Kasumi-1 (cell line): ENCODE measurements at regions not wholly inside any gene's neighbourhood (a gene's known extent, or its start where the extent isn't known, plus 50 kb on each side); places are given as distances from the start of the nearest gene placed in this dataset.

ENCODE experiments used
- DNase-seq, 2 experiments: peaks; one replicate each; lab custom pipeline; 2025; lab: John Stamatoyannopoulos, UW

DNA sequence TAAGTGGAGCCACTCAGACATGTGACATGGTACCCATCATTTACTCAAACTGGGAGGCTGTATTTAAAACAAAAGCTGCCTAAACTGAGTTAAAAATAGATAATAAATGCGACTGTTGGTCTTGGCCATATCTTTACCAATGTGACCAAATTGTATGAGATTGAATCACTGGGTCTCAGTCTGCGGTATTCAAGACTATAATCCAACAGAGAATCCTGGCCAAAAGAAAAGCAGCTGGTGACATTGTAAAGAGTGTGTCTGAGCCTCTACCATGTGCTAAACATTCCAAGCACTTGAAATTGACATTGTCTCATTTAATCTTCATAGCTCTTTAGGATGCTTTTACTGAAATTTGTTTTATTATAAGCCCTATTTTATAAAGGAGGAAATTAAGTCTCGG is 282.6 kb downstream of the ZNF608 start:
- no peak for DNase-seq

DNA sequence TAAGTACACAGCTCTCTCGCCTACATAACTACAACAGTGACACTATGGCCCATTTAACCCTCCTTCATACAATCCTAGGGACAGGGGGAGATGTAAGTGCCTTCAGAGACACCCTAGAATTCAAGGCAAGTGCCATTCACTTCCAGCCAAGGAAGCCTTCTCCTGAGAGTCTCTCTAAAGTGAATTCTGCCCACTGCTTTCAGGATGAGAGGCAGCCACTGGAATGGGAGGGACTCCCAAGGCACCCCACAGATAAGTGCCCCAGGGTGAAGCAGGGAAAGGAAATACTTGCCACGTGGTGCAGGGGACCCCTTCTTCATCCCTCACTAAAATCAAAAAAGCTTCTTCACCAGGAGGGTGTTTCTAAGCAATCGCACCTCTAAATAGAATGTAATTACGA is 283.7 kb downstream of the ZNF608 start:
- no peak for DNase-seq

DNA sequence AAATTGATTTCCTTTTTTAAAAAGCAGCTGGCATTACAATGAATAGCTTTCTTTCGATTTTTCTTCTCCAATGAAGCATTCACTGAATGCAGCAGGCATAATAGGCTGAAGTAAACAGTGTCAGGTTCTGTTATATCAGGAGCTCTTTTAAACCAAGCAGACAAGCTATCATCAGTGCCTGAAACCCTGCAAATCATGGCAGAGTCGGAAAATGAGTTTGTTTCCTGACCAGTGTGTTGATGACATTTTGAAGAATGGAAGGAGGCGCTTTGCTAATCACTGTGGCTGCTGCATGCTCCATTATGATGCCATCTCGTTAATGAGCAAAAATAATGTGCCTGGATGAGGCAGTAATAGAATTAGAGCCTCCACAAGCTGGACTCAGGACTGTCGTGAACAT is 284.5 kb downstream of the ZNF608 start:
- DNase-seq, result no peak

DNA sequence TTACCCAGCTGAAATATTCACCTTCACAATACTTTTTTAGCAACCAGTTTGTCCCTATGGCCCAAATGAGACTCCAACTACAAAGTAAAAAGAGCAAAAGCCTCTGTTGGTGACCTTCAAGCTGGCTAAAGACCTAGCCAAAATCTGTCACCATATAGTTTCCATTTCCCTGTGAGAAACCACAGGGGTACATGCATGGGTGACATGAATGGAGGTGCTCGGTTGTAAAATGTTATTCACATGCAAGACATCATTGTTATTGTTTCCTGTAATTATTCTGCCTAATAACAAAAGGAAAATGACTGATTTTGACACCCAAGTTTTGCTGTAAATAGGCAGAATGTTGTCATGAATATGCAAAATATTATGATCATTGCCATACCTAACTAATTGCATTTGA is 285.3 kb downstream of the ZNF608 start:
- no peak for DNase-seq

DNA sequence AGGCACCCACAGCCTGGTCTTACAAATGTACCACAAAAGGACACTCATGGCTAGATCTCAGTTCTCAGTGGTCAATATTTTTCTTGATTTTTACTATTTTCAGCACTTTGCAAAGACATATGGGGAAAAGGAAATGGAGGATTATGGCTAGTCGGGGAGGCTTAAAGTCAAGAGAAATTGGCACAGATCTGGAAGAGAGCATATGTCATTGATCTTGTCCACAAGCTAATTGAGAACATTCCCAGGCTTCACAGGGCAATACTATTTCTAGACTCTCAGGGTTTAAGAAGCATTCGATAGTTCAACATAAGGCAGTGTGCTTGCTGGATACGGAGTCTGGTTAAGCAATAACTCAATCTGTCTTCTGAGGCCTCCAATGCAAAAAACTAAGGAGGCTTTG is 285.8 kb downstream of the ZNF608 start:
- DNase-seq, result no peak

DNA sequence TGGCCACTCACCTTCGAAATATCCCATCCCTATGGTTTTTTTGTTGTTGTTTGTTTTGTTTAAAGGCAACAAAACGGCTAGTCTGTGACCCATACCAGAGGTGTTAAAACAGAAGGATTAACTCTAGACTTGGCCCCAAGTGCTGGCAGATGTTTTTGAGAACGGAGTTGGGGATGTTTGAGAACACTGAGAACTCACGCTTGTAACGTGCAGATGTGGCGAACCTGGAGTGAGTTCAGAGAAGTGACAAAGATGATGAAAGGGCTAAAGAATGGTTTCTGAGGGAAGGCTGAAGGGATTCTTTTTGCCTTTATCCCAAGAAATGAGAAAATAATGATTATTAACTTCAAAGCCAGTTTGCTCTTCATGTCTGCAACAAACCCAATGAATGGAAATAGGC is 286.5 kb downstream of the ZNF608 start:
- DNase-seq, result no peak

DNA sequence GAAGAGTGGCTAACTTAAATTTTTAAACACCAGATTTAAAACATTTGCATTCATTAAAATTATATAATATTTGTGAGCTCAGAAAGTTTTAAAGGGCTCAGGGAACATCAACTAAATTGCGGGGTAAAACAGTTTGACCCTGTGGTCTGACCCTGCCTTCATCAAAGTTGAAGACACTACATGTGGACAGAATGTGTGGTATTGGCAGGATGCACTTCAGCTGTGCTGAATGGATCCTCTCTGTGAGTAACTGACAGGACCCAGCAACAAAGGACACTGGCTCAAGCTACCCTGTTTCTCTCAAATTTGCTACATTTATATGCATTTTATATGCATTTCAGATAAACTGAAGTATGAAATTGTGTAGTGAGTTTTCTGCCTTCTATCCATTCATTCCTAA is 288.5 kb downstream of the ZNF608 start:
- peak in 1 of 2 experiments; percentile 15 for DNase-seq

DNA sequence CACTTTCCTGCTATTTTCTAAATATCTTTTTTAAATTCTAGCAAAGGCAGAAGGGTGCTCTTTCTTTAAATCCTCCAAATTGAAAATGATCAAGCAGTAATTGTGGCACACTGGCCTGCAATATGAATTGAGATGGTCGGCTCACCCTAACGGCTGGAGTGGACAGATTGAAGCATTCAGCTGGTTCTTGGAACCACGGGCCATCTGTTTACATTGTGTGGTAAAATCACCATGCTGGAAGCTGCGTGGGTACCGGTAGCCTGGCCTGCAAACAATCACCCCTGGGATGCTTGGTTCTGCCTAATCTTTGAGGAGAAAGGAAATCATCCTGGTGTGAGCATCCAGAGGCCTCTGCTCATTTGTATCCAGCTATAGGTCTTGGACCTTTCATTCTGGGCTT is 289.3 kb downstream of the ZNF608 start:
- no peak for DNase-seq

DNA sequence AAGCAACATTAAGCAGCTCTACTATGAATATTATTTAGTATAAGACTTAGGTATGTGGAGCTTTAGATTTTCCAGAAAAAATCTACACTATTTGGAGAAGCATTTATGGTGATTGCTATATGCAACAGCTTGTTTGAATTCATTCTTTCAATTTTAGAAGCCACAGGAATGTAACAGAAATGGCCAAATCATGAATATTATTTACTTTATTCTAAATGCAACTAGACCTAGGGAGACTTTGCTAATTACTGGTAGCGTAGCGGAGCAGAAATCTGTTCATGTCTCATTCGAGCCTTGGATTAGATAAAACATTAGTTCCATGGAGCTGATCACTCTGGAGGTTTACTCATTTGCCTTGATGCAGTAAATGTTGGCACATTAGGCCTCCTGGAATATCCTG is 290.2 kb downstream of the ZNF608 start:
- DNase-seq, result no peak

DNA sequence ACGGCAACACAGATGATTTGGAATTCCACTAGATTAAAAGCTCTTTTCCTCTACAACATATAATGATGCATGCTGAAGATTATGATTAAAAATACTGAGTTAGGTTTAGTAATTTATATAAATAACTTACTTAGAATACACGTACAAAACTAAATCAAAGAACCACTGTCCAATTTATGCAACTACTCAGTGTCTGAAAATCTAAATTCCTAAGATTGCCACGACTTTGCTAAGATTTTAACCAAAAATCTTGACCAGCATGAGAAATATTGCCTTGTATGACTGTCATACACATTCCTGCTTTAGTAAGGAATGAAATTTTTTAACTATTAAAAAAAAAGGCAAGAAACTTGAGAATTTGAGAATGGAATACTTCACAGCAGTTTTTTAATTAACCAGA is 292.4 kb downstream of the ZNF608 start:
- DNase-seq, result no peak

DNA sequence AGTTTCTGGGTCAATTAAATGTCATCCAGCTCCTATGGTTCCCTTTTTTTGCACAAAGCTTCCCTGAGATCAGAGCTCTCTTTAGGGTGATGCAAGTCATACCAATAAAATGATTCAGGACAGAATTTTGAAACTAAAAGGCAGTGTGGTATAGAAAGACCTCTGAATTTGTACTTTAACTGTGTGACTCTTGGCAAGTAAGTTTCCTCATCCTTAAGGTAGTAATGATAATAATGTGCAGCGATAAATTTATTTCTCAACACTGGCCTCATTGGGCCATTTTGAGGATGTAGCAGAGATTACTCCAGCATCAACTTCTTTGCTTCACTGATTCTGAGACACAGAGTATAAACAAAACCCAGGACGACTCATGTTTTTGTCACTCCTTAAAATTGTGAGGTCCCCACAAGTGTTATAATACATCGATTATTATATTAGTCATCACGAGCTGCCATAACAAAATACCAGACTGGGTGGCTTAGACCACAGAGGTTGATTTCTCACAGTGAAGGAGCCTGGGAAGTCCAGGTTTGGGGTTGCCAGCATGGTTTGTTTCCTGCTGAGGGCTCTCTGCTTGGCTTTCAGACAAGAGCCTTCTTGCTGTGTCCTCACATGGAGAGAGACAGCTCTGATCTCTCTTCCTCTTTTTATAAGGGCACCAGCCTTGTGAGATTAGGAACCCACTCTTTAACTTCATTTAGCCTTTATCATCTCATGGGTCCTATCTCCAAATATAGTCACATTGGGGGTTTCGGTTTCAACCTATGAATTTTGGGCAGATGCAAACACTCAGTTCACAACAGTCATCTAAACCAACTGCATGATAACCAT is 293.0 kb downstream of the ZNF608 start:
- DNase-seq, result peak; percentile 52 to 59

DNA sequence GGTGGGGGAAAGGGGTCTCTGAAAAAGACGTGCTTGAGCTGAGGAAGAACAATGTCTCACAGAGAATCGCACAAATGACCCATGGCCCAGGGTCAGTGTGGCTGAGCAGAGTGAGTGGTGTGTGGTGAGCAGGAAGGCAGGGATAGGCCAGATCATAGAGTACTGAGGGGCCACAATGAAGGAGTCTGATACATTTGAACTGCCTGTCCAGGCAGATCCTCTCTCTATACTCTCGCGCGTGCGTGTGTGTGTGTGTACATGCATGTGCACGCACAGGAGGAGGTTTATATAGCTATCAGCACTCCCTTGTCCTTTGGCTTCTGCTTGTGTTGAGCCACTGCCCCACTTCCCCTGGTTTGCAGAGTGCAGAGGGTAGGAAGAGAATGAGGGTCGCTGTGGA is 294.0 kb downstream of the ZNF608 start:
- DNase-seq, result no peak

DNA sequence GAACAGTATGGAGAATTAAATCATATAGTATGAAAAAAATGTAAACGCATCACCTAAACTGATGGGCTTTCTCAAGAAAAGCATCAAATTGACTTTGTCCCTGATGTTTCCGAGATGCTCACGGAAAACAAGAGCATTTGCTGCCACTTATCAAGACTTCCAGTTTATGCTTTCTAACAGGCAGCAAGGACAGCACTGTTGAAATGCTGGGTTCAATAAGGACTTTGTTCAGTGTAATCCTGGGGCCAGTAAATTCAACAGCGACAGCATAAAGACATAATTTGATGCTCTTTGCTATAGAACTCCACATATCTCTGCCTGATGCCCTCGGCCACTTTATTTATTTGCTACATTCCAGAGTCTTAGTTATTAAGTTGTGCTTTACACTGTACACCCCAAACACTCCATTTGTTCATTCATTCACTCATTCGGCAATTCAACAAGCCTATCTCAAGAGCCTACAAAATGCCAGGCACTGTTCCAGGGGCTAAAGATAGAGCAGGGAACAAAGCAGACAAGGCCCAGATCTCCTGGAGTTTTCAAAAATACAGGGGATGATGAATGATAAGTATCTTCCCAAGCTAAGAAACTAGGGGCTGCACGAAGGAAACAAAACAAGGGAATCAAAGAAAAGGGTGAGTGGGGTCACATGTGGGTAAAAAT is 294.6 kb downstream of the ZNF608 start:
- no peak for DNase-seq

DNA sequence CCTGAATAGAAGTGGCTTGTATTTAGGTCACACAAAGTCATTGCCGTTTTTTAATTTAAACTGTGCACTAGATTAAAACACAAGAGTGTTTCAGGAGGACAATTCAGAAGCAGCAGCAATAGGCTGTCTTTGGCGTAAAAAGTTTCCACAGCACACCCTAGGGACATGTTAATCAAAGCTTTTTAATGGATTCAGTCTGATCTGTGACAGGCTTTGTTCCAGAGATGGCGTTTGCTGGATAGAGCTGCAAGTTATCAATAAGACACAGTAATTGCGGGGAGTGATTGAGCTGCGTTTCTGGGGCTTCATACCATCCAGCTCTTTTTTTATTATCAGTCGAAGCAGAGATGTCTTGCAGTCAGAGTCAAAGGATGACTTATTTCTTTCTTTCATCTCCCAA is 300.3 kb downstream of the ZNF608 start:
- no peak for DNase-seq

DNA sequence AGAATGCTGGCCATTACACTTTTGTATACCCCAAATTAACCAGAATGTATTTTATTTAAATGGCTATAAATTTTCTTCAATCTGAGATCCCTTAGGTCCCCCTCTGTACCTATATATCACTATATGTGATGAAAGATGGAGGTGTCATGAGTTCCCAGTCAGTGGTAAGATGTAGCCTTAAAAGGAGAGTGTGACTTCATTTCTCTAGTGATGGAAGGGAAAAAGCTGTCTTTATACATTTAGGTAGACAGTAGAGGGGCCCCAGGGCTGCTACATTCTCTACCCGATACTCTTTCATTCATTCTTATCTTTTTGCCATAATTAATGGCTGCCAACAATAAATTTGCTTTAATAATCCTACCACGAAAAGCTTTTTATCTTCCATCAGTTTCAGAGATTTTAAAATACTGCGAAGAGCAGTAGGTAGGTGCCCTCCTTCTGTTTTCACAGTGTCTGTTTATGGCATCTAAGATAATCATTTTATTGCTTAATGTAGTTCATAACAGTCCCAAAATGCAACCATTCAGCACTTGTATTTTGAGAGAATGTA is 301.3 kb downstream of the ZNF608 start:
- DNase-seq, result no peak

DNA sequence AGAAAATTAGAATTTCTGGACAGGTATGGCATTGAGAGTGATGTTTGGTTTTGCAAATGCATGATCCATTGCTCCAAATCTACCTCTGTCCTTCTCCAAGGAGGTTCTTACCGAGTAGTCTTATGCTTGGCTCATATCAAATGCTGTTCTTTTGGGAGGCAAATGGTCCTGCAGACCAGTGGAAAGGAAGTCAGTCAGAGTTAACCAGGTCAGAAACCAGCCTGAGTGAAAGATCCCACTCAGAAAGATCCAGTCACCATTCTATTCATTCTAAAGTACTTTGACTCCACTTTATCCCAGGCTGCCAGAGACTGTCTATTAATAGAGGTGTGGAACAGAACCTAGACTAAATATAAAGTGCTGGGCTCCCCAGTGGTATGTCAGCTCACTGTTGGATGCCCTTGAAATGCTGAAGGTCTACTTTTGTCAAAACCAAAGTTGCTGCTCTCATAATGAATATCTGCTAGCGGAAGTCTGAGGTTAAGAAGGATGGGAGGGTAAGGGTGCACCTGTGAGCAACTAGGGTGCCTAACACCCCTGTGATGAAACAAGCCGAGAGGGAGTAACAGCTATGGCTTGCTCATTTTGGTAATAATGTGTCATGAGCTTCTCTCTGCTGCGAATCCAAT is 302.2 kb downstream of the ZNF608 start:
- DNase-seq, result no peak

DNA sequence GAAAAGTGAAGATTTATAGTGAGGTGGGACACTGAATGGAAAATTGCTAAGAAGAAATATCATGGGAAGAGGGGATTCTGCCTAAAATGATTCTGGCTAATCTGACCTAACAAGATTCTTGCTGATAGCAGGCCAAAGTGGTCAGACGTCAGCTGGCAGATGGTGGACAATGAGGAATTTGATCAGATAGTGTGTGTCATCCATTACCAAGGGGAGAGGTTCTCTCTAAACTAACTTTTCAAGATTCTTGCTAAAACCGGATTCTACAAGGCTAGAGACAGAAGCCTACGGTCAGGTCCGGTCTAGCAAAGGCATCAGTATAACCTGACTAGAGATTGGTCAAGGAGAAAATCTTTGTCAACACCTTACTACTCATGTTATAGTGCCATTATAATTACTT is 306.0 kb downstream of the ZNF608 start:
- DNase-seq, result no peak

DNA sequence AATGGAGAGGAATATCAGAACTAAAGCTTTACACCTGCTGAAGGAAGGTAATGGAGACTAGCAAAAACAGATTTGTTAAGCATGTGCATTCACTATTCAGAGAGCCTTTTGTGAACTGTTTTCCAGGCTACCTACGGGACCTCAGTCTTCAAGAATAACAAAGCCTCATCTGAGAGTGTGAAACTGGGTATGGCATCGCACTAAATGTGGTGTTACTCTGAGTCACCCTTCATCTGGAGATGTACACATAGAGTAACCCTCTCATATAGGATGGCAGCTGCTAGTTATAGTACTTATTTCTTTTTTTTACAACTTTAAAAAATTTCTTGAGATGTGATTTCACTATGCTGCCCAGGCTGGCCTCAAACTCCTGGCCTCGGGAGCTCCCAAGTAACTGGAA is 306.8 kb downstream of the ZNF608 start:
- DNase-seq, result no peak

DNA sequence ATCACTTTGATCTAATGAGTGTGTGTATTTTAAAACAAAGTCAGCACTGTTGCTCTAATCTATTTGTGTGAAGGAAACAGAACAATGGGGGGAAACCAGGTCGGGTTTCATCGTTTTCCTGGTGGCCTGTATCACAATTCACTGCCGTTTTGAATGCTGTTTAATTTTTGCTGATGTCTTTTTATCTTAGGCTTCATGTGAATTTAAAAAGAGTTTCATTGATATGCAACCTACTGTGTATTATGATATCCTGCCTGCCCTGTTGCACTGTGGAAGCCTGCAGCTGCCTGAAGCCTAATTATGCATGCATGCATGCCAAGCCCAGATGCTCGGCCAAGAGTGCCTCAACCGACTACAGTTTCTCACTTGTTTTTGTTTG is 307.5 kb downstream of the ZNF608 start:
- DNase-seq, result no peak

DNA sequence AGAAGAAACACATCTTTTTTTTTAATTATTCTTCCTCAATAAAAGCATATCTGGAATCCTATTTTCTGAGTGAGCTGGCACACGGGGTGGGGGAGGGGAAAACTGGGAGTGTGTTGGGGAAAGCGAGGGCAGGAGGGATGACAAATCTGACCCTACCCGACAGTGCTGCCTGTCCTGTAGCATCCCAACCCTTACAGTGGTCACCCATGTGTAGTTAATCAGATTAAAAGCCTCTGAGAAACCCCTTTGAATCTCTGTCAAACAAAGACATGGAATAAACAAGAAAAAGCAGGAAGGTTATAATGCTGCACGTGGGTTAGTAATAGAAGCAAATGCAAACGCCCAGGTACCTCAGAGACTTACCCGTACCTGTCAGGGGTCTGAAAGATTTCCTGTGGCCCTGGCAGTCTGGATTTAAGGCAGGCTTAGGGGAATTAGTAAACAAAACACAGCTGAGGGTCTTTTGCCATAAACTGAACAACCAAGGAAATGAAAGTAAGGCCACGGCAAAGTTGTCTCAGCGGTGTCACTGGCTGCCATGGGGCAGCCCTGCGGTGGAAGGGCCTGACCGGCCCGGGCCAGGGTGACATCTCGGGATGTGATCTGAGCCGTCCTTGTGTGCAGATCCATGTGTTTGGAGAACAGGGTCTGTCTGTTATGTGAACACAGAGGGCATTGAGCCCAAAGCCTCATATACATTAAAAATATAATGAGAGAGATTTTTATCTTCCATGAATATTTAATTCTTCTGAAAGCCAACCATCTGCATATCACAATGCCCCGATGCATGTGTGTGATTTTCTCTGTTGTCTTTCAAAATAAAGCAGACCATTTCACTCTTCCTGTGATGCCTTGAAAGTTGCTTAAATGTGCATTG is 308.2 kb downstream of the ZNF608 start:
- DNase-seq, result no peak

DNA sequence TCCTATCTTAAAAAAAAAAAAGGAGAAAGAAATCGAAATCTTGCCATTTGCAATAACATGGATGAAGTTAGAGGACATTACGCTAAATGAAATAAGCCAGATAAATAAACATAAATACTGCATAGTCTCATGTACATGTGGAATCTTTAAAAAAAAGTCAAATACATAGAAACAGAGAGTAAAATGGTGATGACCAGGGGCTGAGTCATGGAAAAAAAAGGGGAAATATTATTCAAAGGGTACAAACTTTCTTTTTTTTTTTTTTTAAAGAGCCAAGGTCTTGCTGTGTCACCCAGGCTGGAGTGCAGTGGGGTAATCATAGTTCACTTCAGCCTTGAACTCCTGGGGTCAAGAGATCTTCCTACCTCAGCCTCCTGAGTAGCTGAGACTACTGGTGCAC is 310.1 kb downstream of the ZNF608 start:
- DNase-seq, result no peak

DNA sequence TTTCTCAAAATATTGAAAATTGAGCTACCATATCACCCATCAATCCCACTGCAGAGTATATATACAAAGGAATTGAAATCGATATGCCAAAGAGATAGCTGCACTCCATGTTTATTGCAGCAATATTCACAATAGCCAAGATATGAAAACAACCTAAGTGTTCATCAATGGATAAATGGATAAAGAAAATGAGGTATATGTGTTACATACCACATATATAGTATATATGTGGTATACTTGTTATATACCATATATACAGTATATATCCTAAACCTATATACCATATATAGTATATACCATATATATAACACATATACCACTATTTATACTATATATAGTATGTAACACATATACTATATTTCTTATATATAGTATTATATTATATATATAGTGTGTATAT is 313.3 kb downstream of the ZNF608 start:
- no peak for DNase-seq
